ENCODE measurements at regions not wholly inside any gene's neighbourhood (a gene's known extent, or its start where the extent isn't known, plus 50 kb on each side); places are given as distances from the start of the nearest gene placed in this dataset.

GRCh38 chr17:77763023-77763422 is 195.5 kb upstream of the TNRC6C start:
- Histone ChIP-seq H3K27me3 (ENCODE audit: insufficient read depth, low read length) (peaks cover 28% of the 10 kb centered on the region), H3K4me2 (ENCODE audit: insufficient read depth, low read length) (no peak overlapping the region), H3K9me3 (ENCODE audit: low read depth, low read length) (no peaks in the 10 kb centered on the region), H3K79me2 (ENCODE audit: insufficient read depth, low read length) (no peaks in the 10 kb centered on the region), H3K4me1 (ENCODE audit: insufficient read depth, low read length) (no peaks in the 10 kb centered on the region), H3K4me3 (ENCODE audit: insufficient read depth, low read length) (no peak overlapping the region), H4K20me1 (ENCODE audit: insufficient read depth, low read length) (no peaks in the 10 kb centered on the region), H3K36me3 (ENCODE audit: insufficient read depth, low read length) (no peaks in the 10 kb centered on the region), H2AFZ (ENCODE audit: low read length) (no peak overlapping the region), H3K27ac (ENCODE audit: low read depth, low read length) (no peak overlapping the region)
- DNase-seq (ENCODE audit: insufficient read length, low spot score, missing footprints) = peak; percentile 49
- TF ChIP-seq CTCF (IDR thresholded peaks at IDR 0.05; ENCODE audit: extremely low read depth, low read depth, low read length) = no peak

- Histone ChIP-seq H3K27me3 (ENCODE audit: insufficient read depth, low read length) (peaks cover 34% of the 10 kb centered on the region), H3K4me2 (ENCODE audit: insufficient read depth, low read length) (no peak overlapping the region), H3K4me3 (ENCODE audit: insufficient read depth, low read length) (no peak overlapping the region), H3K79me2 (ENCODE audit: insufficient read depth, low read length) (no peaks in the 10 kb centered on the region), H3K4me1 (ENCODE audit: insufficient read depth, low read length) (no peaks in the 10 kb centered on the region), H4K20me1 (ENCODE audit: insufficient read depth, low read length) (no peaks in the 10 kb centered on the region), H3K9me3 (ENCODE audit: low read depth, low read length) (no peaks in the 10 kb centered on the region), H2AFZ (ENCODE audit: low read length) (no peak overlapping the region), H3K36me3 (ENCODE audit: insufficient read depth, low read length) (no peaks in the 10 kb centered on the region), H3K27ac (ENCODE audit: low read depth, low read length) (no peak overlapping the region)
- no peak for DNase-seq (ENCODE audit: insufficient read length, low spot score, missing footprints)
- TF ChIP-seq CTCF (IDR thresholded peaks at IDR 0.05; ENCODE audit: extremely low read depth, low read depth, low read length) = no peak
Observed at GRCh38 chr17:77763575-77763974, 194.9 kb upstream of the TNRC6C start.

- no peaks in the 10 kb centered on the region for H4K20me1 ChIP-seq (ENCODE audit: insufficient read depth, low read length)
- H3K4me2 ChIP-seq (ENCODE audit: insufficient read depth, low read length) = no peak overlapping the region
- no peak overlapping the region for H2AFZ ChIP-seq (ENCODE audit: low read length)
- no peak overlapping the region for H3K4me3 ChIP-seq (ENCODE audit: insufficient read depth, low read length)
- no peak overlapping the region for H3K27ac ChIP-seq (ENCODE audit: low read depth, low read length)
- TF ChIP-seq CTCF (IDR thresholded peaks at IDR 0.05; ENCODE audit: extremely low read depth, low read depth, low read length) = no peak
- no peaks in the 10 kb centered on the region for H3K36me3 ChIP-seq (ENCODE audit: insufficient read depth, low read length)
- H3K4me1 ChIP-seq (ENCODE audit: insufficient read depth, low read length) = peaks cover 3% of the 10 kb centered on the region
- no peaks in the 10 kb centered on the region for H3K79me2 ChIP-seq (ENCODE audit: insufficient read depth, low read length)
- no peaks in the 10 kb centered on the region for H3K9me3 ChIP-seq (ENCODE audit: low read depth, low read length)
- H3K27me3 ChIP-seq (ENCODE audit: insufficient read depth, low read length) = peaks cover 40% of the 10 kb centered on the region
- no peak for DNase-seq (ENCODE audit: insufficient read length, low spot score, missing footprints)
Observed at GRCh38 chr17:77765292-77765691, 193.2 kb upstream of the TNRC6C start.

- no peak overlapping the region for H2AFZ ChIP-seq (ENCODE audit: low read length)
- no peak for TF ChIP-seq CTCF (IDR thresholded peaks at IDR 0.05; ENCODE audit: extremely low read depth, low read depth, low read length)
- peaks cover 40% of the 10 kb centered on the region for H3K27me3 ChIP-seq (ENCODE audit: insufficient read depth, low read length)
- no peak overlapping the region for H3K4me3 ChIP-seq (ENCODE audit: insufficient read depth, low read length)
- H4K20me1 ChIP-seq (ENCODE audit: insufficient read depth, low read length) = no peaks in the 10 kb centered on the region
- H3K79me2 ChIP-seq (ENCODE audit: insufficient read depth, low read length) = no peaks in the 10 kb centered on the region
- H3K4me1 ChIP-seq (ENCODE audit: insufficient read depth, low read length) = peaks cover 11% of the 10 kb centered on the region
- no peaks in the 10 kb centered on the region for H3K36me3 ChIP-seq (ENCODE audit: insufficient read depth, low read length)
- no peak overlapping the region for H3K27ac ChIP-seq (ENCODE audit: low read depth, low read length)
- H3K9me3 ChIP-seq (ENCODE audit: low read depth, low read length) = no peaks in the 10 kb centered on the region
- no peak overlapping the region for H3K4me2 ChIP-seq (ENCODE audit: insufficient read depth, low read length)
- peak; percentile 58 for DNase-seq (ENCODE audit: insufficient read length, low spot score, missing footprints)
Observed at GRCh38 chr17:77767148-77767547, 191.4 kb upstream of the TNRC6C start.
